A172 (cell line): ENCODE measurements at regions not wholly inside any gene's neighbourhood (a gene's known extent, or its start where the extent isn't known, plus 50 kb on each side); places are given as distances from the start of the nearest gene placed in this dataset.

ENCODE experiments used
- DNase-seq: peaks from one replicate; pipeline ENCODE4 v3.0.0-alpha.2; 2015; ENCODE audit warnings: low spot score

DNA sequence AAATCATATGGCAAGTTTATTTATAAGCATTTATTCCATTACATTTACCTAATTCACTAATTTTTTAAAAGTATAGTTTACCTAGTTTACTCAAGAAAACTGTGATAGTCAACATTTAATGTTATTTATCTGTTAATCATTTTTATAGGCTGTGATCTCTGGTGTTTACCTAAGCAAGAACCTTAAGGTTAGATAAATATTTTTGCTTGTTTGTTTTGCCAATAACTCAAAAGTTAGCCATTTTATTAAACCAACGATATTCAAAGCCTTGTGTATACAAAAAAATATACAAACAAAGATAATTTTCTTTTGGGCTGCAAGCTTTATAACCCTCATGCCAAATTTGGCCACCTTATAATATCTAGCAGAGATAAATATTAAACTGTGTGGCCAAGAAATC, 157.3 kb downstream of the SLCO1B3 start:
- no peak for DNase-seq

DNA sequence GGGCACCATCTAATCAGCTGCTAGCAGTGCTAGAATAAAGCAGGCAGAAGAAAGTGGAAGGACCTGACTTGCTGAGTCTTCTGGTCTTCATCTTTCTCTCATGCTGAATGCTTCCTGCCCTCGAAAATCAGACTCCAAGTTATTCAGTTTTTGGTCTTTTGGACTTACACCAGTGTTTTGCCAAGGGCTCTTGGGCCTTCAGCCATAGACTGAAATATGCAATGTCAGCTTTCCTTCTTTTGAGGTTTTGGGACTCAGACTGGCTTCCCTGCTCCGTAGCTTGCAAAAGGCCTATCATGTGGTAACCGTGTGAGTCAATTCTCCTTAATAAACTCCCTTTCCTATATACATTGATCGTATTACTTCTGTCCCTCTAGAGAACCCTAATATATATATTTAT, 159.3 kb downstream of the SLCO1B3 start:
- DNase-seq: no peak

DNA sequence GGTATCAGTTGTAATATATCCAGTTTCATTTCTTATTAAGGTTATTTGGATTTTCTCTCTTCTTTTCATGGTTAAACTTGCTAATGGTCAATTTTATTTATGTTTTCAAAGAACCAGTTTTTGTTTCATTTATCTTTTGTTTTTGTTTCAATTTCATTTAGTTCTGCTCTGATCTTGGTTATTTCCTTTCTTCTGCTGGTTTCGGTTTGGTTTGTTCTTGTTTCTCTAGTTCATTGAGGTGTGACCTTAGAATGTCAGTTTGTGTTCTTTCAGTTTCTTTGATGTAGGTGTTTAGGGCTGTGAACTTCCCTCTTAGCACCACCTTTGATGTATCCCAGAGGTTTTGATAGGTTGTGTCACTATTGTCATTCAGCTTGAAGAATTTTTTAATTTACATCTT, 145.6 kb upstream of the SLCO1B1 start:
- no peak for DNase-seq

DNA sequence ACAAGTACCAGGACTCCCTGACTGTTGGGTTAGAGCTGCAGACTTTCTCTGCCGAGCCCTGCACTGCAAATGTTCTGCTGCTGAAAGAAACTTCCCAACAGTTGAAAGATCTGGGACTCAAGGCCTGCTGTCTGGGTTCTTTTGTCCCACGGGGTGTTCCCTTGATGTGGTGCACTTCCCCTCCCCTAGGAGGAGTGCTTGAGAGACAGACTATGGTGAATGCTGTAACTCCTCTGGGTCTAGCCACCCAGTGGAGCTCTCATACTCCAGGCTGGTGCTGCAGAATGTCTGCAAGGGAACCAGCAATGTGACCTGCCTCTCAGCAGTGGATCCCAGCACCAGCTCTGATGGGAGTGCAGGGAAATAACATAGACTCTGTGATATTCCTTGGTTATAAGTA, 129.2 kb upstream of the SLCO1B1 start:
- DNase-seq: no peak

DNA sequence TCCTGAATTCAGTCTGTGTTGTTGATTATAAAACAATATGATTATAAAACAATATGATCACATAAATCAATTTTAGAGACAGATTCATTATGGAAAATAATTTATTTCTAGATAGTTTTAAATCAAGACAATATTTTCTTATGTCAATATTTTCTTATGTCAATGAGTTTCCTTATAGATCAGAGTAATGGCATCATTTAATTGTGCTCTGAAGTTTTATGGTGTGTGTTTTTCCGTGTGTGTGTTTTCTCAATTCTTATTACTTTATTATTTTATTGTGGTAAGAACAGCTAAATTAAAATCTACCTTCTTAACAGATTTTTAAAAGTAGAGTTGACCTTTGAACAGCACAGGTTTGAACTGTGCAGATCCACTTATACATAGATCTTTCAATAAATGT, 105.3 kb upstream of the SLCO1B1 start:
- no peak for DNase-seq

DNA sequence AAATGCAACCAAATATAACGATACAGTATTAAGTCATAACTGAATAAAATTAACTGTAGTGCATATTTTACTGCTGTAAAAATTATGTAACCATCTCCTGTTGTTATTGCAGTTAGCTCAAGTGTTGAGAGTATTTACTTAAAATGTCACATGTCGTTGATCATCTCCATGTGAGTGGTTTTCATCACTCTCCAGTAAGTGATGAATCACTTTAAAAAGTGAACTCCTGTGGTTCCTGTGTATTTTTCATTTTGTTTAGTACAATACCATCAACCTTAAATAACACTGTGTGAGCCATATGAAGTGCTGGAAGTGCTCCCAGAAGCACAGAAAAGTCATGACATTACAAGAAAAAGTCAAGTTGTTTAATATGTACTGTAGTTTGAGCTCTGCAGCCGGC, 104.7 kb upstream of the SLCO1B1 start:
- peak; percentile 65 for DNase-seq

DNA sequence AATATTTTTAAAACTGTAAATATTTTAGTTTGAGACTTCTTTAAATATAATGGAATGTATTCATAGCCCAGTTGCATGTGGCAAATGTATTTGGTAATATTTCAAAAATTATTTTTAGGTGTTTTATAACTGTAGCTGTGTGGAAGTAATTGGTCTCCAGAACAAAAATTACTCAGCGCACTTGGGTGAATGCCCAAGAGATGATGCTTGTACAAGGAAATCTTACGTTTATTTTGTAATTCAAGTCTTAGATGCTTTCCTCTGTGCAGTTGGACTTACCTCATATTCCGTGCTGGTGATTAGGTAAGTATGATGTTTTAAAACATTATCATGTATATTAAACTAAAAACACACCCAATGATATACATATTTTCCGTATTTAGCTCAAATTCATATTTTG, 76.7 kb upstream of the SLCO1B1 start:
- DNase-seq: peak; percentile 15

DNA sequence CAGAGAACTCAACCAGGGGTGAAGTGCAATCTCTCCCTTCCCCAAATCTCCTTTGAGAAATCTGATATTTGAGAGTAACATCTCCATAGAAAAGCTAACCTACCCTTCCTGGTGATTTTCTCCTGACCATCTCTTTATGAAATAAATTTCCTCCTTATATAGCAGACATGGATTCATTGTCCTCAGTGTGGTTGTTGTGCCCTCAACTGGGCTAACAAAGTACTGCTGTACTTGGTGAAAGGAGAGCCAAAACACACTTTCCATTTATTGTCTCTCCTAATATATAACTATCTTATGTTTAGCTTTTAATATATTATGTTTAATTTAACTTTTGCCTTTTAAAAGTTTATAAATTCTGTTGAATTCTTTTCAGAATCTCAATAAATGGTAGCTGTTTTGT, 65.1 kb upstream of the SLCO1B1 start:
- peak; percentile 19 for DNase-seq

DNA sequence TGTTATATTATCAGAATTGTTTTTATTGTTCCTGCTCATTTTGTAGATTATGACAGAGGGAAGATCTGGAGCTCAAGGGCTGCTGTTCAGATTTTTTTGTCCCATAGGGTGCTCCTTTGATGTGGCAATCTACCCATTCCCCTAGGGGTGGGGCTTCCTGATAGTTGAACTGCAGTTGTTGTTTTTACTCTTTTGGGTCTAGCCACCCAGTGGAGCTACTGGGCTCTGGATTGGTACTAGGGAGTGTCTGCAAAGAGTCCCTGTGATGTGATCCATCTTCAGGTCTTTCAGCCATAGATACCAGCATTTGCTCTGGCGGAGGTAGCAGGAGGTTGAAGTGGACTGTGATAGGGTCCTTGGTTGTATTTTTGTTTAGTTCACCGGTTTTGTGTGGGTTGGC, 57.9 kb upstream of the SLCO1B1 start:
- DNase-seq: peak; percentile 14

DNA sequence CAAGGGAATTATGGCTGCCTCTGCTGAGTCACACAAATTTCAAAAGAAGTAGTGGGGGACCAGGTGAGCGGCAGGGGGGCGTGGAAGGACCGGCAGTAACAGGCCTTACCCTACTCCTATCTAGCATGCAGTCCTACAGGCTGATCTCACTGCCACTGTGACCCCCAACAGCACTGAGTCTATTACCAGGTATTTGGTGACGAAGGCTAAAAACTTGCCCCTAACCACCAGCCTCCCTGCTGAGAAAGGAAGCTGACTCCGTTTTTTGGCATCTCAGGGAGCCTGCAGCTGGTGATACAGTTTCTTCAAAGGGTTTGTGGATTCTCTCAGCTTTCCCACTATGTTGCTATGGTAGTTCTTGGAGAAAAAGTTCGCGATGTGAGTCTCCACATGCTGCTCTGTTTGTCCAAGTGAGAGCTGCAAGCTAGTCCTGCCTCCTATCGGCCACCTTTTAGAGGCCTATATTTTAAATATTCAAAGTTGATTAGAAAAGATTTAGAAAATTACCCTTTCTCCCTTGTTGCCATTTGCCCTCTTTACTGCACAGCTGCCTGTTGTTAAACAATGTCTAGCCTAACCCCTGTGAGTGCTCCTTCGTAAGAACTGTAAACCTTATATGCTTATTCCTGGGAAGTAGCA, 57.1 kb upstream of the SLCO1B1 start:
- peak; percentile 96 for DNase-seq
